NB4 (cell line): ENCODE measurements at regions not wholly inside any gene's neighbourhood (a gene's known extent, or its start where the extent isn't known, plus 50 kb on each side); places are given as distances from the start of the nearest gene placed in this dataset.

ENCODE experiments used
- POLR2A ChIP-seq: IDR thresholded peaks from 2 replicates; pipeline ENCODE4 v1.6.1; 2011; ENCODE audit warnings: mild to moderate bottlenecking; ENCODE audit not compliant: insufficient read length; ENCODE audit errors: extremely low read depth
- TF ChIP-seq, protein P1 (sequence below): IDR thresholded peaks from one replicate; pipeline ENCODE4 v1.5.1; 2012; ENCODE audit warnings: low read depth, low read length
- TF ChIP-seq, protein P2 (sequence below): IDR thresholded peaks from 2 replicates; pipeline ENCODE4 v1.6.1; 2011; ENCODE audit warnings: low read depth, low read length

- TF ChIP-seq, protein P1, sequence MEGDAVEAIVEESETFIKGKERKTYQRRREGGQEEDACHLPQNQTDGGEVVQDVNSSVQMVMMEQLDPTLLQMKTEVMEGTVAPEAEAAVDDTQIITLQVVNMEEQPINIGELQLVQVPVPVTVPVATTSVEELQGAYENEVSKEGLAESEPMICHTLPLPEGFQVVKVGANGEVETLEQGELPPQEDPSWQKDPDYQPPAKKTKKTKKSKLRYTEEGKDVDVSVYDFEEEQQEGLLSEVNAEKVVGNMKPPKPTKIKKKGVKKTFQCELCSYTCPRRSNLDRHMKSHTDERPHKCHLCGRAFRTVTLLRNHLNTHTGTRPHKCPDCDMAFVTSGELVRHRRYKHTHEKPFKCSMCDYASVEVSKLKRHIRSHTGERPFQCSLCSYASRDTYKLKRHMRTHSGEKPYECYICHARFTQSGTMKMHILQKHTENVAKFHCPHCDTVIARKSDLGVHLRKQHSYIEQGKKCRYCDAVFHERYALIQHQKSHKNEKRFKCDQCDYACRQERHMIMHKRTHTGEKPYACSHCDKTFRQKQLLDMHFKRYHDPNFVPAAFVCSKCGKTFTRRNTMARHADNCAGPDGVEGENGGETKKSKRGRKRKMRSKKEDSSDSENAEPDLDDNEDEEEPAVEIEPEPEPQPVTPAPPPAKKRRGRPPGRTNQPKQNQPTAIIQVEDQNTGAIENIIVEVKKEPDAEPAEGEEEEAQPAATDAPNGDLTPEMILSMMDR = no peak
- TF ChIP-seq, protein P2, sequence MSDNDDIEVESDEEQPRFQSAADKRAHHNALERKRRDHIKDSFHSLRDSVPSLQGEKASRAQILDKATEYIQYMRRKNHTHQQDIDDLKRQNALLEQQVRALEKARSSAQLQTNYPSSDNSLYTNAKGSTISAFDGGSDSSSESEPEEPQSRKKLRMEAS = no peak
- no peak for TF ChIP-seq POLR2A
Observed at GRCh38 chr12:83843541-83843940, 1069.1 kb downstream of the SLC6A15 start.
